Trophoblast cell (in vitro differentiated cells and primary cell): ENCODE measurements at regions not wholly inside any gene's neighbourhood (a gene's known extent, or its start where the extent isn't known, plus 50 kb on each side); places are given as distances from the start of the nearest gene placed in this dataset.

Source experiments
- DNase-seq, 2 donors: peaks; one replicate each; pipeline ENCODE4 v3.0.0-alpha.2; 2016
- H2AFZ ChIP-seq: 2 replicates; pipeline ENCODE4 v1.6.1; 2013; ENCODE audit warnings: low read length, moderate library complexity, mild to moderate bottlenecking; ENCODE audit not compliant: insufficient read depth, poor library complexity
- H2AK5ac ChIP-seq: 2 replicates; pipeline ENCODE4 v1.6.1; 2013; ENCODE audit warnings: mild to moderate bottlenecking, low read length
- H2BK120ac ChIP-seq: 2 replicates; pipeline ENCODE4 v1.6.1; 2013; ENCODE audit warnings: low read length, mild to moderate bottlenecking, moderate library complexity; ENCODE audit not compliant: insufficient read depth, poor library complexity
- H2BK12ac ChIP-seq: 2 replicates; pipeline ENCODE4 v1.6.1; 2013; ENCODE audit warnings: mild to moderate bottlenecking, low read length, moderate library complexity
- H2BK5ac ChIP-seq: 2 replicates; pipeline ENCODE4 v1.6.1; 2013; ENCODE audit warnings: low read length, low read depth, moderate library complexity, mild to moderate bottlenecking; ENCODE audit not compliant: poor library complexity
- H3K14ac ChIP-seq: 2 replicates; pipeline ENCODE4 v1.6.1; 2013; ENCODE audit warnings: mild to moderate bottlenecking, low read length
- H3K18ac ChIP-seq: 2 replicates; pipeline ENCODE4 v1.6.1; 2013; ENCODE audit warnings: mild to moderate bottlenecking, low read length
- H3K23ac ChIP-seq: 2 replicates; pipeline ENCODE4 v1.6.1; 2013; ENCODE audit warnings: low read length
- H3K27ac ChIP-seq: 2 replicates; pipeline ENCODE4 v1.5.1; 2013; ENCODE audit warnings: low read depth, mild to moderate bottlenecking, inconsistent platforms, low read length, moderate library complexity
- H3K27me3 ChIP-seq: 2 replicates; pipeline ENCODE4 v1.6.1; 2013; ENCODE audit warnings: inconsistent platforms, mild to moderate bottlenecking, low read length, moderate library complexity; ENCODE audit not compliant: insufficient read depth
- H3K36me3 ChIP-seq, 2 experiments: 1 replicate in 1 of 2; 2 replicates in 1 of 2; pipeline ENCODE4 v1.6.1; 2013; ENCODE audit warnings: low read length in 2 of 2, mild to moderate bottlenecking in 2 of 2, moderate library complexity in 1 of 2; ENCODE audit not compliant: insufficient read depth in 2 of 2, control insufficient read depth in 1 of 2
- H3K4ac ChIP-seq: 2 replicates; pipeline ENCODE4 v1.6.1; 2013; ENCODE audit warnings: low read depth, mild to moderate bottlenecking, low read length, moderate library complexity
- H3K4me1 ChIP-seq, 2 experiments: 1 replicate in 1 of 2; 2 replicates in 1 of 2; pipeline ENCODE4 v1.6.1; 2013; ENCODE audit warnings: low read length in 2 of 2, mild to moderate bottlenecking in 2 of 2, moderate library complexity in 1 of 2; ENCODE audit not compliant: insufficient read depth in 2 of 2, control insufficient read depth in 1 of 2
- H3K4me2 ChIP-seq: 2 replicates; pipeline ENCODE4 v1.6.1; 2013; ENCODE audit warnings: inconsistent platforms, mild to moderate bottlenecking, low read length, moderate library complexity
- H3K4me3 ChIP-seq: 2 replicates; pipeline ENCODE4 v1.5.1; 2013; ENCODE audit warnings: mild to moderate bottlenecking, low read depth, low read length, inconsistent platforms
- H3K79me1 ChIP-seq: one replicate; pipeline ENCODE4 v1.6.1; 2013; ENCODE audit warnings: low read length
- H3K79me2 ChIP-seq: 2 replicates; pipeline ENCODE4 v1.6.1; 2013; ENCODE audit warnings: low read length, mild to moderate bottlenecking; ENCODE audit not compliant: control insufficient read depth, insufficient read depth, poor library complexity
- H3K9ac ChIP-seq: 2 replicates; pipeline ENCODE4 v1.6.1; 2013; ENCODE audit warnings: mild to moderate bottlenecking, low read length
- H3K9me3 ChIP-seq: 2 replicates; pipeline ENCODE4 v1.6.1; 2013; ENCODE audit warnings: low read depth, mild to moderate bottlenecking, control low read depth, inconsistent platforms, low read length; ENCODE audit not compliant: insufficient read depth
- H4K12ac ChIP-seq: 2 replicates; pipeline ENCODE4 v1.6.1; 2013; ENCODE audit warnings: low read depth, mild to moderate bottlenecking, low read length, moderate library complexity
- H4K8ac ChIP-seq: 2 replicates; pipeline ENCODE4 v1.6.1; 2013; ENCODE audit warnings: low read depth, mild to moderate bottlenecking, low read length, moderate library complexity
- H4K91ac ChIP-seq: one replicate; pipeline ENCODE4 v1.6.1; 2013; ENCODE audit warnings: low read depth, mild to moderate bottlenecking, low read length, moderate library complexity
- WGBS: extraction: QIAGEN DNeasy Blood & Tissue Kit; methylation state at CpG from one replicate; pipeline ENCODE4 v1.1.7; 2013; ENCODE audit warnings: missing lambda C conversion rate; ENCODE audit not compliant: insufficient read length, insufficient coverage; ENCODE audit errors: extremely low coverage; 5-methylcytosine and 5-hydroxymethylcytosine counted together

DNA sequence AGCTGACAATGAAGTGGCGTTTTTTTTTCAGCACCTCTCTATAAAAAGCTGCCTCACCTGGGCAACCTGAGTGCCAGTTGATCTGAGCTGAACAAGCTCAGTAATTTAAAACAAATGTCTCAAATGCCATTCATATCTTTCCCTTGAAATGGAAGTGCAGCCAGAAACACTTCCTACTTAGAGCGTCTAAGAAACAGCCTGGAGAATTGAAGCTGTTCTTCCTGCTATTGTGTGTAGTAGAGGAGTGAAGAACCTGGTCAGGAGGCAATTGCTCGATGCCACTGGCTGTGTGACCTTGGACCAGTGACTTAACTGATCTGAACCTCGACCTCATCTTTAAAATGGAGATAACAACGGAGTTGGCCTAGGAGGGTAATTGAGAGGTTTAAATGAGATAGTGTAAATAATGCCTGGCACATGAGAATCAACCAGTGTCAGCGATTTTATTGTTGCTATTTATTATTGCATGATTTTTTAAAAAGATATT, 95.4 kb upstream of the FOXQ1 start:
- H2AFZ ChIP-seq, result no peak overlapping the region
- H3K18ac ChIP-seq, result no peak overlapping the region
- no peaks in the 10 kb centered on the region for H3K79me2 ChIP-seq
- no peak overlapping the region for H3K4ac ChIP-seq
- H3K23ac ChIP-seq, result no peak overlapping the region
- H4K12ac ChIP-seq, result no peak overlapping the region
- H4K8ac ChIP-seq, result no peak overlapping the region
- H3K4me2 ChIP-seq, result no peak overlapping the region
- no peaks in the 10 kb centered on the region for H3K36me3 ChIP-seq
- H3K9me3 ChIP-seq, result no peaks in the 10 kb centered on the region
- peak in 1 of 2 donors; percentile 69 for DNase-seq
- H3K4me1 ChIP-seq, result peaks cover 0 to 3% of the 10 kb centered on the region in 2 experiments
- WGBS, result no CpG with 5 or more reads among the region's 6 CpGs
- no peak overlapping the region for H2BK120ac ChIP-seq
- H4K91ac ChIP-seq, result no peak overlapping the region
- no peak overlapping the region for H3K14ac ChIP-seq
- no peaks in the 10 kb centered on the region for H3K79me1 ChIP-seq
- no peak overlapping the region for H2BK12ac ChIP-seq
- H2AK5ac ChIP-seq, result no peak overlapping the region
- H2BK5ac ChIP-seq, result no peak overlapping the region
- H3K27ac ChIP-seq, result no peak overlapping the region
- no peaks in the 10 kb centered on the region for H3K27me3 ChIP-seq
- H3K9ac ChIP-seq, result no peak overlapping the region
- no peak overlapping the region for H3K4me3 ChIP-seq

DNA sequence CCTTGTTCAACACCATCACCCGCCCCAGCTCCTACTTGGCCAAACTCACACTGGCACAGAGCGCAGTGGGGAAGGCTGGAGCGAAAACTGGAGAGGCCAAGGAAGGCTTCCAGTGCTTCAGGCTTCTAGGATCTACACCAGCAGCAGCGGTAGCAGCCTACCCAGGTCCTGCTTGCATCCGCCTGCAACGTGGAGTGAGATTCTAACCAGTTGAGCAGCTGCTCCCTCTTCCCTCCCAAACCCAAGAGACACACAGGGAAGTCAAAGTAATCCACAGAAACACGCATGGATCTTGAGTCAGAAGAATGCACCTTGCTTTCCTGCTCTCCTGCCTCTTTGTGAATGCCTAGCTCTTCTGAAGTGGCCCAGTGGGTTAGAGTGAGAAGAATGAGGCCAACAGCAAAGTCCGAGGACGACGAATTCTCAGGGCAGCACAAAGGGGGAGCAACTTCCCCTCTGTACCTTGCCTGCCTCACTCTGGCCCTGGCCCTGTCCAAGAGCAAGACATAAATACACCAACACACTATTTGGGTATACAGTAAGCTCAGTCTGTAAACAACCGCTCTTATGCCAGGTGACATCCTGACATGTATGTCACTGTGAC, 95.9 kb upstream of the FOXQ1 start:
- no peak overlapping the region for H2AFZ ChIP-seq
- no peak overlapping the region for H3K4me2 ChIP-seq
- H3K27ac ChIP-seq, result no peak overlapping the region
- no peak overlapping the region for H3K23ac ChIP-seq
- no peaks in the 10 kb centered on the region for H3K79me2 ChIP-seq
- H3K36me3 ChIP-seq, result no peaks in the 10 kb centered on the region
- no peak overlapping the region for H3K18ac ChIP-seq
- no peak overlapping the region for H3K14ac ChIP-seq
- no peak overlapping the region for H2BK5ac ChIP-seq
- no peak overlapping the region for H4K12ac ChIP-seq
- peak; percentile 51 to 73 for DNase-seq
- no peak overlapping the region for H3K4me3 ChIP-seq
- H3K27me3 ChIP-seq, result no peaks in the 10 kb centered on the region
- no peak overlapping the region for H2BK120ac ChIP-seq
- H3K79me1 ChIP-seq, result no peaks in the 10 kb centered on the region
- H3K9me3 ChIP-seq, result no peaks in the 10 kb centered on the region
- peaks cover 0 to 3% of the 10 kb centered on the region in 2 experiments for H3K4me1 ChIP-seq
- no peak overlapping the region for H3K9ac ChIP-seq
- H3K4ac ChIP-seq, result no peak overlapping the region
- no peak overlapping the region for H2BK12ac ChIP-seq
- no CpG with 5 or more reads among the region's 11 CpGs for WGBS
- H4K91ac ChIP-seq, result no peak overlapping the region
- no peak overlapping the region for H4K8ac ChIP-seq
- H2AK5ac ChIP-seq, result no peak overlapping the region

DNA sequence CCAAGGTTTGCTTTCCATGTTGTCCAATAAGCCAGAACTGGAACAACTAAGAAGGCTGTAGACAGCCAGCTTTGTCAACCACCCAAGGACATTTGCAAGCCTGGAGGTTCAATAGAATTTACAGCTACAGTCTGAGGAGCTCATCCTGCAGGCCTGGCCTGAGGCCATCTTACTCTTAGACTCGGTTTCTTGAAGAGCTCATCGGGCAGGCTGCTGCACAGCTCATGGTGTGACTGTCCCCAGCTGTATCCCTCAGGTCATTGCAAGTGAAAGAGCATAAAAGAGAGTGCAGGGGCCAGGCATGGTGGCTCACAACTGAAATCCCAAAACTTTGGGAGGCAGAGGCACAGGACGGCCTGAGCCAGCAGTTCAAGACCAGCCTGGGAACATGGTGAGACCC, 96.9 kb upstream of the FOXQ1 start:
- Histone ChIP-seq H3K9ac (no peak overlapping the region), H2AFZ (no peak overlapping the region), H2BK120ac (no peak overlapping the region), H3K4me3 (no peak overlapping the region), H3K36me3 (no peaks in the 10 kb centered on the region), H2AK5ac (no peak overlapping the region), H2BK12ac (no peak overlapping the region), H3K4me2 (no peak overlapping the region), H4K12ac (no peak overlapping the region), H4K91ac (no peak overlapping the region), H3K27me3 (no peaks in the 10 kb centered on the region), H3K4me1 (peaks cover 0 to 3% of the 10 kb centered on the region in 2 experiments), H3K14ac (no peak overlapping the region), H3K9me3 (no peaks in the 10 kb centered on the region), H2BK5ac (no peak overlapping the region), H4K8ac (no peak overlapping the region), H3K23ac (no peak overlapping the region), H3K79me1 (no peaks in the 10 kb centered on the region), H3K79me2 (no peaks in the 10 kb centered on the region), H3K27ac (no peak overlapping the region), H3K18ac (no peak overlapping the region), H3K4ac (no peak overlapping the region)
- no CpG with 5 or more reads among the region's 3 CpGs for WGBS
- peak; percentile 64 to 71 for DNase-seq

DNA sequence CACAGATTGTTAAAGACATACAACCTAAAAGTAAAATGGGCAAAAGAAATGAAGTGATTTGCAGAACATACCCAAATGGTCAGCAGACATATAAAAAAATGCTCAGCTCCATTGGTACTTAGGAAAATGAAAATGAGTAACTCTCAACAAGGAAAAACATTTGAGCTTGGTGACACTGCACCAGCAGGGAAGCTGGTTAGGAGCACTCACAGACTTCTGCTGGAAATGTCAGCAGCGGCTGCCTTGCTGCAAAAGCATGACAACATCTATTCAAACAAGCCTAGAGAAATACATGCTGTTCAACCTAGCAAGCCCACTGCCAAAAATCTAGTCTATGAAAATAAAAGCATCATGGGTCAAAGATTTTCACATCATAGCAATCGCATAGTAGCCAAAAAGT, 99.0 kb upstream of the FOXQ1 start:
- no CpG with 5 or more reads among the region's 2 CpGs for WGBS
- H4K8ac ChIP-seq, result no peak overlapping the region

More for the DNA sequence above, 99.0 kb upstream of the FOXQ1 start:
- H3K4me3 ChIP-seq, result no peak overlapping the region
- H4K91ac ChIP-seq, result no peak overlapping the region
- H3K14ac ChIP-seq, result no peak overlapping the region
- no peak overlapping the region for H3K4ac ChIP-seq
- no peak overlapping the region for H2BK5ac ChIP-seq
- no peak overlapping the region for H2AFZ ChIP-seq
- no peak overlapping the region for H3K27ac ChIP-seq
- H2BK12ac ChIP-seq, result no peak overlapping the region
- no peak overlapping the region for H2AK5ac ChIP-seq
- H3K79me1 ChIP-seq, result no peaks in the 10 kb centered on the region
- H4K12ac ChIP-seq, result no peak overlapping the region
- H3K79me2 ChIP-seq, result no peaks in the 10 kb centered on the region
- no peak overlapping the region for H3K4me2 ChIP-seq
- no peak overlapping the region for H3K9ac ChIP-seq
- H3K36me3 ChIP-seq, result no peaks in the 10 kb centered on the region
- no peak overlapping the region for H2BK120ac ChIP-seq
- H3K9me3 ChIP-seq, result no peaks in the 10 kb centered on the region
- peaks cover 0 to 3% of the 10 kb centered on the region in 2 experiments for H3K4me1 ChIP-seq
- no peak overlapping the region for H3K23ac ChIP-seq
- H3K27me3 ChIP-seq, result no peaks in the 10 kb centered on the region
- H3K18ac ChIP-seq, result no peak overlapping the region
- DNase-seq, result no peak
